GM12892 (cell line): ENCODE measurements at regions not wholly inside any gene's neighbourhood (a gene's known extent, or its start where the extent isn't known, plus 50 kb on each side); places are given as distances from the start of the nearest gene placed in this dataset.

ENCODE experiments used
- POLR2A ChIP-seq: IDR thresholded peaks from 2 replicates; pipeline ENCODE4 v1.6.1; 2011; ENCODE audit warnings: low read depth, low read length, control low read depth
- POLR2AphosphoS5 ChIP-seq: IDR thresholded peaks from 2 replicates; pipeline ENCODE4 v1.6.1; 2011; ENCODE audit warnings: low read depth, low read length, control low read depth

DNA sequence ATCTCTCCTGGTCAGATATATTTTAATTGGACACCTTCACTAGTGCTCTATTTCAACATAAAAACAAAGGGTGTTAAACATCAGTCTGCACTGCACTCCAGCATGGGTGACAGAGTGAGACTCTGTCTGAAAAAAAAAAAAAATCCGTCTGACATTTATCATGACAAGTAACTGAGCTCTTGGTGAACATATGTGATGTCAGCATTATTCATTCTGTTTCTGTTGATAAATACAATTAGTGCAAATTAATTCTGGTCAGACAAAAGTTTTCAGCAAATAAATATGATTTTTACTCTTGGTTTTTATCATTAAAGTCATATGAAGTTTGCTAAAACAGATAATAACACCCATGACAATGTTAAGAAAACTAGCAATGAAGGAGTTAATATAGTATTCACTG is 692.8 kb upstream of the GRM3 start:
- TF ChIP-seq POLR2A (no peak), POLR2AphosphoS5 (no peak)
